Naive B cell (primary cell): ENCODE measurements at regions not wholly inside any gene's neighbourhood (a gene's known extent, or its start where the extent isn't known, plus 50 kb on each side); places are given as distances from the start of the nearest gene placed in this dataset.

ENCODE experiments used
- ATAC-seq, 2 donors: fragments of 150-1000 bp; cut with Tn5 transposase; 2 replicates each; pipeline ENCODE4 v1.10.0; 2021; ENCODE audit warnings: low read depth in 2 of 2, mild to moderate bottlenecking in 2 of 2, moderate library complexity in 2 of 2
- DNase-seq: peaks from one replicate; pipeline ENCODE4 v3.0.0; 2022
- H3K27ac Mint-ChIP-seq, 6 donors: one replicate each; pipeline ENCODE4 v1.8.0; 2020 to 2022; ENCODE audit warnings: mild to moderate bottlenecking in 6 of 6, mixed read lengths in 6 of 6, moderate library complexity in 5 of 6, inconsistent platforms in 2 of 6
- H3K27me3 Mint-ChIP-seq, 3 donors: one replicate each; pipeline ENCODE4 v1.8.0; 2021 to 2022; ENCODE audit warnings: mixed read lengths in 3 of 3, mild to moderate bottlenecking in 1 of 3
- H3K36me3 Mint-ChIP-seq, 2 donors: one replicate each; pipeline ENCODE4 v1.8.0; 2020 to 2022; ENCODE audit warnings: mixed read lengths in 2 of 2, inconsistent platforms in 1 of 2, mild to moderate bottlenecking in 1 of 2
- H3K4me1 Mint-ChIP-seq, 3 donors: one replicate each; pipeline ENCODE4 v1.8.0; 2020 to 2022; ENCODE audit warnings: mixed read lengths in 3 of 3, inconsistent platforms in 1 of 3, mild to moderate bottlenecking in 1 of 3, moderate library complexity in 1 of 3
- H3K4me3 Mint-ChIP-seq, 8 donors: one replicate each; pipeline ENCODE4 v1.8.0; 2020 to 2022; ENCODE audit warnings: mild to moderate bottlenecking in 8 of 8, mixed read lengths in 8 of 8, moderate library complexity in 8 of 8, inconsistent platforms in 2 of 8
- H3K9me3 Mint-ChIP-seq, 7 donors: one replicate each; pipeline ENCODE4 v1.8.0; 2020 to 2022; ENCODE audit warnings: mixed read lengths in 7 of 7, mild to moderate bottlenecking in 5 of 7, inconsistent platforms in 2 of 7, moderate library complexity in 1 of 7

- DNase-seq (no peak), ATAC-seq (no peak)
- no peak overlapping the region for H3K4me3 Mint-ChIP-seq
- no peaks in the 10 kb centered on the region for H3K27me3 Mint-ChIP-seq
- H3K9me3 Mint-ChIP-seq, result peaks cover 0 to 8% (median 5%) of the 10 kb centered on the region in 7 donors
- peaks cover 0 to 5% of the 10 kb centered on the region in 2 donors for H3K36me3 Mint-ChIP-seq
- H3K4me1 Mint-ChIP-seq, result peaks cover 0 to 11% (median 10%) of the 10 kb centered on the region in 3 donors
- no peak overlapping the region for H3K27ac Mint-ChIP-seq
Measured at GRCh38 chr3:106249159-106249558, 380.3 kb upstream of the CBLB start.

- DNase-seq (no peak), ATAC-seq (no peak)
- Mint-ChIP-seq H3K9me3 (peaks cover 0 to 8% (median 5%) of the 10 kb centered on the region in 7 donors), H3K4me1 (peaks cover 6 to 17% (median 15%) of the 10 kb centered on the region in 3 donors), H3K36me3 (peaks cover 0 to 5% of the 10 kb centered on the region in 2 donors), H3K27ac (peak overlapping the region in 1 of 6 donors; percentile 13), H3K4me3 (peak overlapping the region in 3 of 8 donors; percentile 2 to 31 (median 12)), H3K27me3 (no peaks in the 10 kb centered on the region)
Measured at GRCh38 chr3:106249981-106250380, 381.2 kb upstream of the CBLB start.

- peak overlapping the region in 1 of 6 donors; percentile 66 for H3K27ac Mint-ChIP-seq
- H3K36me3 Mint-ChIP-seq, result peaks cover 0 to 5% of the 10 kb centered on the region in 2 donors
- ATAC-seq (no peak), DNase-seq (no peak)
- H3K9me3 Mint-ChIP-seq, result peaks cover 0 to 10% (median 5%) of the 10 kb centered on the region in 7 donors
- no peak overlapping the region for H3K4me3 Mint-ChIP-seq
- peaks cover 20 to 31% (median 22%) of the 10 kb centered on the region in 3 donors for H3K4me1 Mint-ChIP-seq
- no peaks in the 10 kb centered on the region for H3K27me3 Mint-ChIP-seq
Measured at GRCh38 chr3:106251160-106251892, 382.5 kb upstream of the CBLB start.

- DNase-seq (peak; percentile 77), ATAC-seq (peak; percentile 98 to 99)
- Mint-ChIP-seq H3K9me3 (peaks cover 0 to 7% (median 2%) of the 10 kb centered on the region in 7 donors), H3K27ac (peak overlapping the region; percentile 56 to 91 (median 89)), H3K36me3 (peaks cover 0 to 5% of the 10 kb centered on the region in 2 donors), H3K4me3 (peak overlapping the region; percentile 82 to 95 (median 87)), H3K4me1 (peaks cover 21 to 44% (median 33%) of the 10 kb centered on the region in 3 donors), H3K27me3 (no peaks in the 10 kb centered on the region)
Measured at GRCh38 chr3:106255870-106256248, 387.0 kb upstream of the CBLB start.

GRCh38 chr3:106256249-106256957, 387.6 kb upstream of the CBLB start:
- ATAC-seq, result peak; percentile 9 to 10
- no peak for DNase-seq
- peak overlapping the region; percentile 56 to 91 (median 89) for H3K27ac Mint-ChIP-seq
- peaks cover 21 to 43% (median 33%) of the 10 kb centered on the region in 3 donors for H3K4me1 Mint-ChIP-seq
- H3K36me3 Mint-ChIP-seq, result peaks cover 0 to 5% of the 10 kb centered on the region in 2 donors
- H3K9me3 Mint-ChIP-seq, result peaks cover 0 to 7% (median 2%) of the 10 kb centered on the region in 7 donors
- H3K27me3 Mint-ChIP-seq, result no peaks in the 10 kb centered on the region
- peak overlapping the region; percentile 82 to 95 (median 87) for H3K4me3 Mint-ChIP-seq

GRCh38 chr3:106257172-106257571, 388.4 kb upstream of the CBLB start:
- Mint-ChIP-seq H3K27ac (peak overlapping the region; percentile 2 to 91 (median 68)), H3K4me3 (peak overlapping the region; percentile 82 to 95 (median 87)), H3K27me3 (no peaks in the 10 kb centered on the region), H3K36me3 (peaks cover 0 to 5% of the 10 kb centered on the region in 2 donors), H3K9me3 (peaks cover 0 to 7% (median 2%) of the 10 kb centered on the region in 7 donors), H3K4me1 (peaks cover 21 to 40% (median 33%) of the 10 kb centered on the region in 3 donors)
- ATAC-seq, result no peak
- DNase-seq, result no peak

- DNase-seq (no peak), ATAC-seq (no peak)
- H3K27ac Mint-ChIP-seq, result no peak overlapping the region
- H3K9me3 Mint-ChIP-seq, result peaks cover 0 to 5% (median 0%) of the 10 kb centered on the region in 7 donors
- H3K4me3 Mint-ChIP-seq, result no peak overlapping the region
- peaks cover 6 to 18% (median 12%) of the 10 kb centered on the region in 3 donors for H3K4me1 Mint-ChIP-seq
- no peaks in the 10 kb centered on the region for H3K36me3 Mint-ChIP-seq
- H3K27me3 Mint-ChIP-seq, result no peaks in the 10 kb centered on the region
Measured at GRCh38 chr3:106261396-106261795, 392.6 kb upstream of the CBLB start.

- H3K4me1 Mint-ChIP-seq, result peaks cover 0 to 11% (median 5%) of the 10 kb centered on the region in 3 donors
- H3K9me3 Mint-ChIP-seq, result peaks cover 0 to 5% (median 0%) of the 10 kb centered on the region in 7 donors
- ATAC-seq, result no peak
- H3K27ac Mint-ChIP-seq, result peak overlapping the region in 1 of 6 donors; percentile 1
- DNase-seq, result no peak
- no peaks in the 10 kb centered on the region for H3K27me3 Mint-ChIP-seq
- no peaks in the 10 kb centered on the region for H3K36me3 Mint-ChIP-seq
- H3K4me3 Mint-ChIP-seq, result no peak overlapping the region
Measured at GRCh38 chr3:106261915-106262683, 393.3 kb upstream of the CBLB start.

GRCh38 chr3:106263011-106263410, 394.2 kb upstream of the CBLB start:
- ATAC-seq (no peak), DNase-seq (no peak)
- no peaks in the 10 kb centered on the region for H3K27me3 Mint-ChIP-seq
- H3K4me1 Mint-ChIP-seq, result peaks cover 5 to 12% (median 8%) of the 10 kb centered on the region in 3 donors
- H3K36me3 Mint-ChIP-seq, result no peaks in the 10 kb centered on the region
- H3K27ac Mint-ChIP-seq, result peak overlapping the region in 1 of 6 donors; percentile 3
- no peak overlapping the region for H3K4me3 Mint-ChIP-seq
- H3K9me3 Mint-ChIP-seq, result peaks cover 0 to 5% (median 0%) of the 10 kb centered on the region in 7 donors

- Mint-ChIP-seq H3K27me3 (no peaks in the 10 kb centered on the region), H3K4me3 (no peak overlapping the region), H3K27ac (peak overlapping the region in 1 of 6 donors; percentile 13), H3K36me3 (no peaks in the 10 kb centered on the region), H3K9me3 (peaks cover 0 to 4% (median 0%) of the 10 kb centered on the region in 7 donors), H3K4me1 (peaks cover 11 to 17% (median 13%) of the 10 kb centered on the region in 3 donors)
- ATAC-seq (no peak), DNase-seq (no peak)
Measured at GRCh38 chr3:106263546-106263945, 394.7 kb upstream of the CBLB start.

GRCh38 chr3:106265704-106266103, 396.9 kb upstream of the CBLB start:
- H3K36me3 Mint-ChIP-seq, result no peaks in the 10 kb centered on the region
- ATAC-seq, result no peak

GRCh38 chr3:106268696-106269095, 399.9 kb upstream of the CBLB start:
- H3K36me3 Mint-ChIP-seq, result no peaks in the 10 kb centered on the region
- peak overlapping the region in 5 of 6 donors; percentile 55 to 89 (median 79) for H3K27ac Mint-ChIP-seq
- peak overlapping the region; percentile 15 to 92 (median 77) for H3K4me3 Mint-ChIP-seq
- peak; percentile 52 to 59 for ATAC-seq
- H3K4me1 Mint-ChIP-seq, result peaks cover 31 to 48% (median 45%) of the 10 kb centered on the region in 3 donors
- no peaks in the 10 kb centered on the region for H3K27me3 Mint-ChIP-seq
- no peak for DNase-seq
- H3K9me3 Mint-ChIP-seq, result peaks cover 0 to 4% (median 0%) of the 10 kb centered on the region in 7 donors

More at GRCh38 chr3:106265704-106266103, 396.9 kb upstream of the CBLB start:
- Mint-ChIP-seq H3K4me3 (no peak overlapping the region), H3K27me3 (no peaks in the 10 kb centered on the region), H3K4me1 (peaks cover 27 to 37% (median 33%) of the 10 kb centered on the region in 3 donors), H3K9me3 (peaks cover 0 to 3% (median 0%) of the 10 kb centered on the region in 7 donors), H3K27ac (no peak overlapping the region)
- DNase-seq, result no peak

- Mint-ChIP-seq H3K36me3 (peaks cover 8 to 11% of the 10 kb centered on the region in 2 donors), H3K27me3 (no peaks in the 10 kb centered on the region), H3K9me3 (peaks cover 1 to 13% (median 8%) of the 10 kb centered on the region in 7 donors), H3K4me1 (peaks cover 41 to 51% (median 47%) of the 10 kb centered on the region in 3 donors), H3K4me3 (no peak overlapping the region), H3K27ac (no peak overlapping the region)
- DNase-seq (no peak), ATAC-seq (no peak)
Measured at GRCh38 chr3:106272302-106272701, 403.5 kb upstream of the CBLB start.
